ENCODE measurements at regions not wholly inside any gene's neighbourhood (a gene's known extent, or its start where the extent isn't known, plus 50 kb on each side); places are given as distances from the start of the nearest gene placed in this dataset.

DNA sequence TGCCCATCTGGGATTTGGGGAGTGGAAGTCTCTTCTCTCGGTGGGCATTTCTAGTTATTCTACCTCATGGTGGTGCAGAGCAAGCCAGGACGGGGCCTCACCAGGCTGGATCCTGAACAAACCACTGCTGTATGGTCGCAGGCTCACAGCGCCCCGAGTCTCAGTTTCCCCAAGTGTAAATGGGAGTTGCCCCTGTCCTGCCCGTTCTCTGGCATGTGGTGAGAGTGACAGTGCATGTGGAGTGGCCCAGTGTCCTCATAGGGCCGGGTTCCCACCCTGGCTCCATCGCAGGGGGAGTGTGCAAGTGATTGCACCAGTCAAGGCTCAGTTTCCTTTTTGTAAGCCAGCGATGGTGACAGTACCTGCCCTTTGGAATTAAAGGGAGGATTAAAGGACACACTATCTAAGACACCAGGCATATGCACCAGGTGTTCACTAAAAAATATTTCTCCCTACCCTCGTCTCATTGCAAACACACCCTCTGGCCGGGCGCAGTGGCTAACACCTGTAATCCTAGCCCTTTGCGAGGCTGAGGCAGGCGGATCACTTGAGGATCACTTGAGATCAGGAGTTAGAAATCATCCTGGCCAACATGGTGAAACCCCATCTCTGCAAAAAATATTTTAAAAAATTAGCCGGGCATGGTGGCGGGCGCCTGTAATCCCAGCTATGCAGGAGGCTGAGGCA lies 173.3 kb upstream of the MYCN start:
- no peak for DNase-seq

DNA sequence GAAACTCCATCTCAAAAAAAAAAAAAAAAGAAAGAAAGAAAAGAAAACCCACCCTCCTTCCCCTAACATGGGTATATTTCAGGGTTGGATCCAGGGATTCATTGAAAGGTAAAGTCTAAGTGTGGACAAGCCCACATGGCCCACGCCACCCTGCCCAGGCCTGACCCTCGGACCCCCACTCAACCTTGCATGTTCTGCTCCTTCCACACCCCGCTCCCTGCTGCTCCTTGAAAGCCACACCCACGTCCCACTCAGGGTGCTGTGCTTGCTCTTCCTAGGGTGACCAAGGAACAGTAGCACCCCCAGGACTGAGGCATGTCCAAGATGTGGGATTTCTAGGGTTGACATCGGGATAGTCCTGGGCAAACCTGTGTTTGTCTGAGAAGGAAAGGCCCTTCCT lies 172.7 kb upstream of the MYCN start:
- DNase-seq = no peak

DNA sequence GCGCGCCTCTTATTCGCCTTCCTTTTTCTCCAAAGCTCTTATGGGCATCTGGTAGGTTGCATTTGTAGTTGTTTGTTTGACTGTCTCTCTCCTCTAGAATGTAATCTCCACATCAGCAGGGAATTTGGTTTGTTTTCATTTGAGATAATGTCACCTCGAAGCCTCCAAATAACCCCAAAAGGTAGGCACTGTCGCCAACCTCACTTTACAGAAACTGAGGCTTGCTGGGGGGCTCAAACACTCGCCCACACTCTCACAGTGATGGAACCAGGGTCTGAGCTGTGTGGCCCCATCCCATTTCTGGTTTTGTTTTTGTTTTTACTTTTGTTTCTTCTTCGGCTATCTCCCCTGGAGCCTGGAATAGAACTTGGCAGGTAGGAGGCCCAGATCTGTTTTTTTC lies 172.2 kb upstream of the MYCN start:
- DNase-seq = no peak

DNA sequence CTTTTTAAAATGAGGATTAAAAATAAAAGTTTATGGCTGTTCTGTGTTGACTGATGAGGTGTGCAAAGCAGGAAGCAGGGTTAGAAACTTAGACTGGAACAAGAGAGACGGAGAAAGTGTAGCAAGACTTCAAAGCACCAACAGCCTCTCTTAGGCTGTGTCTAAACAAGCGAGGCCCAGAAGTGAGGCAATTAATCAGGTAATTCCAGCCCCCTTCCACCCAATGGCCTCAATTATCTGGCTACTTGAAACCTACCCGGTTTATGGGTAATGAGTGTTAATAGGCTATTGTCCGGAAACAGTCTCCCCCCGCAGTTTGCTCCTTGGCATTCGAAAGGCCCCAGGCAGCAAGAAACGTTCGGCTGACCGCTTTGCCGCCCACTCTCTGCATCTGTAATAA lies 171.7 kb upstream of the MYCN start:
- DNase-seq = no peak

DNA sequence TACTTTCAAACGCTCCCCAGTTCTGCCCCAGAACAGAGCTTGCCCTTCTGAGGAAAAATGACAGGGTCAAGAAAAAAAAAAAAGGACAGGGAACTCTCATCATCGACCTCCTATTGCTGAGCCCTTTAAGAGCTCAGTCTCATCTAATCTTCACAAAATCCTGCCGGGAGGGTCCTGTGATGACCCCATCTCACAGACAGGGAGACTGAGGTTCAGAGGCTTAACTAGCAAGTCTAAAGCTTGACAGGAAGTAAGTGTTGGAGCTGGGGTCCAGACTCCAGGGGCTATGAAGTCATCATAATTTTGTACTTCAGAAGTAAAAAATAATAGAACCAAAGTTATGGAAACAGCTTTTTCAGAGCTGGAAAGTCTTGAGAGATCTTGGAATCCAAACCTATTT lies 171.1 kb upstream of the MYCN start:
- no peak for DNase-seq

DNA sequence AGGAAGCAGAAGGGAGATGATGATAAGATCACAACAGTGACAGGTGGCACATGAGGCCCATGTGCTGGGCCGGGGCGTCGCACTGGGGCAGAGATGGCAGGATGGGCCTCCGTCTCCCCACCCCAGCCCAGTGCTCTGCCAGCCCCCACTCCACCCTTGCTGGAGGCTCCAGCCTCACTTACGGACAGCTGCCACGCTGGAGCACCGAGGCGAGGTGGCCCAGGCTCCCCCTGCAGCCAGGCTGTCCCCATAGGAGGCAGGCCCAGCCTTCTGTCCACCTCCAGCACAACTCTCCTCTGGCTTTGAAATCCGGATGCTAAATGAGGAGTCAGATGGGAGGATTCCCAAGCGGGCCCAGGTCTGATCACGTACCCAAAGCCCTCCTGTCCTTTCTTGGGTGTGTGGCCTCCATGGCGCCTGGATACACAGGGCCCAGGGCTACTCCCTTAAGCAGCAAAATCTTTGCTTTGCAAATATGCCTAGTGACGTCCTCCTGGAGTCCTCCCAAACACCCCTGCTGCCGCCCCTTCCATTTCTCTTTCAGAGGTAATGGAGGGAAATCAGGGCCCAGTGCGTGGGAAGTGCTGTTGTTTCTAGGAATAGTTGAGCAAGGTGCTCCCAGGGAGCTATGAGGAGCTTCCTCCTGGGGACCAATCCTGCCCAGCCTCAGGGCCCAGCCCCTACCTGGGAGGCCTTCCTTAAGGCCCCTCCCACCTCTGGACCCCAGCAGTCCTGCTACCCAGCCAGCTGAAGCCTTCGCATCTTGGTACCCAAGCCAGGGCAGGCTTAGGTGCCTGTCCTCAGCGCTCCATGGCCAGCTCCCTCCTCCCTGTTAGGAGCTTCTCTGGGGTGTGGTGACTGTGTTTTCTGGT lies 170.4 kb upstream of the MYCN start:
- no peak for DNase-seq

DNA sequence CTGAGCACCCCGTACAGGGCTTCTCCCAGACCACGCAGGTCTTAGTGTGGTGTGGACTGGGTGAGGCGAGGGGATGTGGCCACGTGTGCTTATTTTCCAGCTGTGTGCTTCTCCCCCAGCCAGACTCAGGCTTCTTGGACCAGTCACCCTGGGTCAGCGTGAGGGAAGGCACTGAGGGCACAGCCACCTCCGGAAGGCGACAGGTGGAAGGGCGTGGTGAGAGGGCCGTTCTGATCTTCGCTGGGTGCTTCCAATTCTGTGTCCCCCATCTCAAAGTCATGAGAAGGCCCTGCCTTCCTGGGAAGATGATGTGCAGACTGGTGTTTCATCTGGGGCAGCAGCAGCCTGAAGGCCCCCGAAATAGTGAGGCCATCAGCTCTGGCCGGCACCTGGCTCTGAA lies 169.7 kb upstream of the MYCN start:
- no peak for DNase-seq

DNA sequence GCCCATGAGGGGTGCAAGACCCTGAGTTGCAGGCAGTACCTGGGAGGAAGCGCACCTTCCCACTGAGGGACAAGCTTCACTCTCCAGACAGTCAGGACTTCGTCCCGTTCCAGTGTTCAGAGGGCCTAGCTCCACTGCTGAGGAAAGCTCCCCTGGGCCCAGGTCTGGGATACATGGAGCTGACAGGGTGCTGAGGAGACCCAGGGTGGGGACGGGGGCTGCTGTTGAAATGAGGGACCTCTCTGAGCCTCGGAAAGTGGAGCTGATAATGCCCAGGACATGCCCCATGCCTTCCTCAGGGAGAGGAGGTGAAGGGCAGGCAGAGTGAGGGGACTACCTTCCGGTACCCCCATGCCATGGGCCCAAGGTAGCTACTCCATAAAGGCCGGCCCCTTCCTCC lies 169.2 kb upstream of the MYCN start:
- DNase-seq = no peak

DNA sequence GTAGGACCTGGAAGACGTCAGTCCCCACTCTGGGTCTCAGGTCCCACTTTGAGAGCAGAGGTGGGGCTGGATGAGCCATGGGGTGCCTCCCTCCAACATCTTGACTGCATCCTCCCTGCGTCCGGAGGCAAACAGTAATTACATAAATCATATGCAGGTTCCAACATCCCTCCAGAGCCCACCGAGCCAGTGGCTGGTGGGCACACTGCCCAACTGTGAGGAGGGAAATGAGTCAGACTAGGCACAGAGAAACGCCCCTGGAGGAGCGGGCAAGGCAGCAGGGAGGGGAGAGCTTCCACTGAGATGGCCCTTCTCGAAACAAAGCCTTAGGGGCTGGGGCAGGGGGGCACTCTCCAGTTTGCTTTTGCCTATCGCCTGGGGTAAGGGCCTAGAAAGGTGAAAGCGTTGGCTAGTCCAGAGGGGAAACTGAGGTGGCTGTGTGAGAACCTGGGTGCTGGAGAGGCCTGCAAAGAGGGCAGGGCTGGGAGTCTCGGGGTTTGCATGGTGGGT lies 168.2 kb upstream of the MYCN start:
- no peak for DNase-seq

DNA sequence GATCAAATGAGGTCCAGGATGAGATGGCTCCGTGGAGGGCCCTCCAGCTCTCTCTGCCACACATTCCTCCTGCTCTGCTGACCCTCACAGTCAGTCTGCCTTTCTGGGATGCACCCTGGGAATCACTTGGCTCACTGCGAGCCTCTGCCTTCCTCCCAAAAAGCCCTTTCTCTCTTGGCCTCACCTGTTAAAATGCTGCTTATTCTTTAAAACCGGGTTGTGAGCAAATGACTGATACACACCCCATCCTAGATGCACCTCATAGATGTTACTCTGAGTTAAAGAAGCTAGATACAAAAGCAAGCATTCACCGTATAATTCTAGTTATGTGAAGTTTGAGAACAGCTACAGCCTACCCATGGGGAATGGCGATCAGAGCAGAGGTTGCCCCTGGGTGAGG lies 167.7 kb upstream of the MYCN start:
- DNase-seq = no peak

DNA sequence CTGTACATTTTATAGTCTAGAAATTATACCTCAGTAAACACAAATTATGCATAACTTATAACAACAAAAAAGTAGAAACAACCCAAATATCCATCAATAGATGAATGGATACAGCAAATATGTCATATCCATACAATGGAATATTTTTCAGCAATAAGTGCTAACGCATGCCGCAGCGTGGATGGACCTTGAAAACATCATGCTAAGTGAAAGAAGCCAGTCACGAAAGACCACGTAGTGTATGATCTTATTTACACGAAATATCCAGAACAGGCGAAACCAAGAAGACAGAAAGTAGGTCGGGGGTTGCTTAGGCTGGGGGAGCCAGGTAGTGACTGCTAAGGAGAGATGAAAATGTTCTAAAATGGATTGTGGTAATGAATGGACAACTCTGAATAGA lies 167.1 kb upstream of the MYCN start:
- DNase-seq = no peak

DNA sequence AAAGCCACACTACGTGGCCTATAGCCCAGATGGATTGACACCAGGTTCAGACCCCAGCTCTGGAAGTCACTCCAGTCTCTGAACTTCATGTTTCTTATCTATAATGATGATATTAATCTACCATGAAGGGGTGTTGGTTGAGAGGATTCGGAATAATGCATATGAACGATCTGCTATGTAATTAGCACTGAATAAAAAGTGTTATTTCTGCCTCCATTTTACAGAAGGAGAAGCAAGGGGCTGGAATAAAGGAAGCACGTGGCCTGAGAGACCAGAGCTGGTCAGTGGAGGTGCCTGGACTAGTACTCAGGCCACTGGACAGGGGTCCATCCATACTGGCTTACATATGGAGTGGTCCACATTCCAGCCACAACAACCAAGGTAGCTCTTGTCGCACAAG lies 166.5 kb upstream of the MYCN start:
- no peak for DNase-seq

DNA sequence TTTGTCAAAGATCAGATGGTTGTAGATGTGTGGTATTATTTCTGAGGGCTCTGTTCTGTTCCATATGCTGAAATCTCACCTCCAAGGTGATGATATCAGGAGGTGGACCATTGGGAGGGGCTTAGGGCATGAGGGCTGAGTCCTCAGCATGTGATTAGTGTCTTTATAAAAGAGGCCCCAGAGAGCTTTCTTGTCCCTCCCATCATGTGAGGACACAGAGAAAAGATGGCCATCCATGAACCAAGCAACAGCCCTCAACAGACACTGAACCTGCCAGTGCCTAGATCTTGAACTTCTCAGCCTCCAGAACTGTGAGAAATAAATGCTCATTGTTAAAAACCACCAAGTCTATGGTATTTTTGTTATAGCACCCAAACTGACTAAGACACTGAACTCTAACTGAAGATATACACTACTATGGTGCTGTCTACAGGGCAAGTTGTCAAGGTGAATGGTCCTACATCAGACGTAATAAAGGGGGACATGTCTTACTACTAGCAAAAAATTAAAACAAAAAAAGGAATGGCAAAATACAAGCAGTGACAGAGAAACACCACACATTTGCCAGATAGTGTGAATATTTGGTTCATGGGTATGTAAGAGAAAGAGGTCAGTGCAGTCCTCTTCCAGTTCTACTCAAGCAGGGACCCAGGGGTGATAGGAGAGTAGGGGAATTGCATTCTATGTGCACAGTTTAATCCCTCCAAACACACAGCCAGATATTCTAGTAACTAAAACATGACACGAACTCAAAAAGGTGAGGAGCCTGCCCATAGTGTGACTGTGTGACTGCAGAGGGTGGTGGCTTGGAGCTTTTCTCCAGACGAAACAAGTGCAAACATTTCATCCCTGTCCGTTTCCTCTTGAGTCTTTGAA lies 164.4 kb upstream of the MYCN start:
- DNase-seq = no peak

DNA sequence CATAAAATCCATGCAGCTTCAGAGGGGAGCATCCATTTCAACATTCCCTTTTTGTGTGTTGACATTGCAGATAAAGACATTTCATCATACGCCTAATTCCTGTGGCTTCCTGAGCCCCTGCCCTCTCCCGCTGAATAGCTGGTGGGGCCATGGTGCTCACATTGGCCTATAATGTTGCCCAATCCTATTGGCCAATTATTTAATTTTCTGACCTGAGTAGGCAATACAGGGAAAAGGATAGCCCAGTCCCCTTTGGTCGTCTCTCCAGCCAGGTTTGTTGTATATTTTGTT lies 163.8 kb upstream of the MYCN start:
- no peak for DNase-seq

DNA sequence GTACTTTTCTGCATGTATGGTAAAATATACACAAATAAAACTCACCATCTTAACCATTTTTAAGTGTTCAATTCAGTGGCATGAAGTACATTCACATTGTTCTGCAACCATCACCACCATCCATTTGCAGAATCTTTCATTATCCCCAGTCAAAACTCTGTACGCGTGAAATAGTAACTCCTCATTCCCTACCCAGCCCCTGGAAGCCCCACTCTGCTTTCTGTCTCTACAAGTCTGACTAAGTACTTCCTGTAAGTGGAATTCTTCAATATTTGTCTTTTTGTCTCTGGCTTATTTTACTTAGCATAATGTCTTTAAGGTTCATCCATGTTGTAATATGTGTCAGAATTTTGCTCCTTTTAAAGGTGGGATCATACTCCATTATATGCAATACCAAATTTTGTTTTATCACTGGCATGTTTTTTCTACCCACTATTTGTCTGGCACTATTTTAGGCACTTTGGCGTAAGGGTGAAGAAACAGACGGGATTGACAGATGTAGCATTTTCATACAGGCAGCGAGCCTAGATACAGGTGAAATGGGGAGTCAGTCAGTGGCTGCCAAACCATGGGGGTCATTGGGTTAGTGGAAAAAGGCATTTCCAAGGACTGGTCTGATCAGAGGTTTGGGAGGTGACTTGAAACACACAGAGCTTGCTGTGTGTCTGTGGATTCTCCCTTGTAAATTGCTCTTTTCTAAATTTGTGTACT lies 163.2 kb upstream of the MYCN start:
- DNase-seq = no peak

DNA sequence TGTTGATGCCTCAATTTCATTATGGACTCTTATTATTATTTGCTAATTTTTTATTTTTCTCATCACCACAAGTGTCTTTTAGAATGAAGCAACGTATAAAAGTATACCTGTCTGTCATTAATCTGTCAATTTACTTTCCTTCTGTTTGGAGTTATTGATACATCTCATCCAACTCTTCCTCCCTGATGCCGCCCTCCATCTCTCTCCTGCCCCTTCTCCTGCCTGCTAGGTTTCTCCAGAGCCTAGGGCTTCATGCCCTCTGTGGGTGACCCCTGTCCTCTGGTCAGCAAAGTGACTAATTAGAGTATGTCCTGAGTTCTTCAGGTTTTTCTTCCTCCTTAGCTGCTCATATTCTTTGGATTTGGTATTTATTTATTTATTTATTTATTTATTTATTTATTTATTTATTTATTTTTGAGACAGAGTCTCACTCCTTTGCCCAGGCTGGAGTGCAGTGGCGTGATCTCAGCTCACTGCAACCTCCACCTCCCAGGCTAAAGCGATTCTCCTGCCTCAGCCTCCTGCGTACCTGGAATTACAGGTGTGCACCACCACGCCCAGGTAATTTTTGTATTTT lies 162.5 kb upstream of the MYCN start:
- DNase-seq = no peak

DNA sequence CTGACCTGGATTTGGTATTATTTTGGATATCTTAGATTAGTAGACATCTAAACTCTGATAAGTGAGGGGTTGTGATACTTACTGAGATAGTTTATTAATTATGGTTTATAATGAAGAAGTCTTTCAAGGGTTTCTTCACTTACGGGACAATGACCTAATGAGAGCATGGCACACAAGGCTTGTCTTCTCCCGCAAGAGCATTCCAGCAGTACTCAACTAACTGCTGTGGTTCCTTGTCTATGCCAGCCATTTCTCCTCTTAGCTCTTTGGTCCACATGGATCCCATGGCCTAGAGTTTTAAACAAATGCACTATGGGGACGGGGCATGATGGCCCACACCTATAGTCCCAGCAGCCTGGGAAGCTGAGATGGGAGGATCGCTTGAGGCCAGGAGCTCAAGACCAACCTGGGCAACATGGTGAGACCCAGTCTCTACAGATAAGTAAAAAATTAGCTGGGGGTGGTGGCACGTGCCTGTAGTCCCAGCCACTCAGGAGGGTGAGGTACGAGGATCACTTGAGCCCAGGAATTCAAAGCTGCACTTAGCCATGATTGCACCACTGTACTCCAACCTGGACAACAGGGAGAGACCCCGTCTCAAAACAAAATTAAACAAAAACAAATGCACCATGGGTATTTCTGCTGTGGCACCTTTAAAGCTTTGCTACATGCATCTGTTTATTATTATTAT lies 161.7 kb upstream of the MYCN start:
- no peak for DNase-seq

DNA sequence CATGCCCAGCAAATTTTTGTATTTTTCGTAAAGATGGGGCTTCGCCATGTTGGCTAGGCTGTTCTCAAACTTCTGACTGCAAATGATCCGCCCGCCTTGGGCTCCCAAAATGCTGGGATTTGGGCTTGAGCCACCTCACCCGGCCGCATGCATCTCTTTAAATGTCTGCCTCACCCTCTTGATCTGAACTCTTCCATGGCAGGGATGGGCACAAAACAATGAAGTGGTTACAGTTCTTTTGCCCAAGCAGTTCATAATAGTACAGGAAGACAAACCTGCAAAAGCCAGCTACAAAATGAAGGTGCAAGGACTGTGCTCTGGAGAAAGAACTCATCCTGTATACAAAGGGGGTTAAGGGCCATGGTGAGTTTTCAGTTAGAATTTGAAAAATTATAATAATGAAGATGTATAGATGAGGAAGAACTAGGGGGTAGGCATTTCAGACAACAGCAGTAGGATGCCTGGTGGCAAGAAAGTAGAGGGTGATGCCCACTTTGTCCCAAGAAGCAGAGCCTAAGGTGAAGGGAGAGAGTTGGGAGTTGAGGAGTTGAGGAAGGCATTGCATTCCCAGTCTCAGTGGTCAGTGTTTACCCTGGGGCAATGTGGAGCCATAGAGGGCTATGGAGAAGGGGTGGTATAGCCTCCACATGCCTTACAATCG lies 160.8 kb upstream of the MYCN start:
- DNase-seq = no peak

DNA sequence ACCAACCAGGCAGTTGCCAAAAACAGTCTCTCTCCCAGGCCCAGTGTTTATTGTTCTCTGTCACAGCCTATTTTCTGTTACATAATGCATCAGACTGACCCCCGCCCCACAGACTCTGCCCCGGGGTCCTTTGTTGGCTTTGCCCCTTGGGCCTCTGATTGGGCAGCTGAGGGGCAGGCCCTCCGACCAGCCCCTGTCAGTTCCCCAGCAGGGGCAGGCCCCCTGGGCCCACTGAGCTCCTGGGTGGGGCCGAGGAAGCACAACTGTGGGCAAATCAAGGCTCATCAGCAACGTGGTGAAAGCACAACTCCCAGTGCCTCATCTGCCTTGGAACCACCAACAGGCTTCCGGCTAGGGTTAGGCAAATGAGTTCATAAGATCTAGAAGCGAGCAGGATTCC lies 160.1 kb upstream of the MYCN start:
- no peak for DNase-seq

DNA sequence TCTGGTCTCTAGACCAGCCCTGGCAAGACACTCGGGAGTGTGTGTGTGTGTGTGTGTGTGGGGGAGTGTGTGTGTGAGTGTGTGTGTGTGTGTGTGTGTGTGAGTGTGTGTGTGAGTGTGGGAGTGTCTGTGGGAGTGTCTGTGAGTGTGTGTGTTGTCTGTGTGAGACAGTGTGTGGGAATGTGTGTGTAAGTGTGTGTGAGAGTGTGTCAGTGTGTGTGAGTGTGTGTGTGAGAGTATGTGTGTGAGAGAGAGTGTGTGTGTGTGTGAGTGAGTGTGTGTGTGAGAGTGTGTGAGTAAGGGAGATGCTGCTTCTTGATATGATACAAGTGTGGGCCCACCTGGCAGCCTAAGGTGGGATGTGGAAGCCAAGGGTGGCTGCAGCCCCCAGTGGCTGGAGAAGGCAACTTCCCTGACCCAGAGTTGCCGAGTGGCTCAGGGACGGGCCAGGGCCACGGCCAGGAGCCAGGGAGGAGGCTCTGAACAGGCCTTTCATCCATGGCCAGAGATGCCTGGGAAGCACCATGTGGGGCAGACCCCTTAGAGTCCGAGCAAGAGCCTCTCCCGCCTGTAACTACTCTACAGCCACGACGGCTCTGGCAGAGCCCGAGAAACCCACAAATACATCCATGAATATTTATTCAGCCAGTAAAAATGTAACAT lies 159.3 kb upstream of the MYCN start:
- no peak for DNase-seq
